IMR-90 (cell line): ENCODE measurements at regions not wholly inside any gene's neighbourhood (a gene's known extent, or its start where the extent isn't known, plus 50 kb on each side); places are given as distances from the start of the nearest gene placed in this dataset.

Source experiments
- ATAC-seq: fragments of 200-7000 bp; cut with Tn5 transposase; 2 replicates; pipeline ENCODE4 v1.9.1; 2020; ENCODE audit warnings: low read depth, mild to moderate bottlenecking, moderate library complexity
- BruUV-seq: library from RNA; stranded (reverse); fragments of 400-500 nt; replicated peaks from 2 replicates; lab custom pipeline; 2021; lab: Mats Ljungman, UMichigan
- CTCF ChIA-PET: fragments of 300-600 bp; formaldehyde crosslinking; extraction: SDS; loops from one replicate; lab custom pipeline; 2021; ENCODE audit warnings: antibody characterized with exemption; lab: Yijun Ruan, JAX
- POLR2A ChIA-PET: fragments of 300-600 bp; sonication (Branson Sonifier 250); formaldehyde crosslinking; loops from one replicate; lab custom pipeline; 2022; ENCODE audit warnings: antibody characterized with exemption; ENCODE audit not compliant: unreplicated experiment; lab: Charles Lee
- DNase-seq: peaks from one replicate; pipeline ENCODE4 v3.0.0; 2013
- H2AFZ ChIP-seq: replicated peaks from 2 replicates; pipeline ENCODE3; 2013; ENCODE audit warnings: low read length, mild to moderate bottlenecking; ENCODE audit not compliant: poor library complexity
- H2AK5ac ChIP-seq: 2 replicates; pipeline ENCODE4 v1.6.1; 2013; ENCODE audit warnings: low read depth, low read length, inconsistent platforms
- H2AK9ac ChIP-seq: replicated peaks from 2 replicates; pipeline ENCODE3; 2013; ENCODE audit warnings: mild to moderate bottlenecking, low read depth, low read length, moderate library complexity; ENCODE audit not compliant: poor library complexity
- H2BK120ac ChIP-seq: 2 replicates; pipeline ENCODE4 v1.6.1; 2013; ENCODE audit warnings: low read depth, low read length, inconsistent platforms
- H2BK15ac ChIP-seq: 3 replicates; pipeline ENCODE4 v1.6.1; 2013; ENCODE audit warnings: low read depth, low read length, inconsistent platforms
- H2BK20ac ChIP-seq: 2 replicates; pipeline ENCODE4 v1.6.1; 2013; ENCODE audit warnings: low read depth, mild to moderate bottlenecking, inconsistent platforms, low read length, moderate library complexity
- H2BK5ac ChIP-seq: 2 replicates; pipeline ENCODE4 v1.6.1; 2013; ENCODE audit warnings: mild to moderate bottlenecking, low read depth, low read length, inconsistent platforms; ENCODE audit not compliant: poor library complexity, severe bottlenecking
- H3K14ac ChIP-seq: replicated peaks from 2 replicates; pipeline ENCODE4 v1.6.1; 2013; ENCODE audit warnings: low read depth, low read length, inconsistent platforms
- H3K18ac ChIP-seq: 2 replicates; pipeline ENCODE4 v1.6.1; 2013; ENCODE audit warnings: low read depth, low read length, control low read depth
- H3K23ac ChIP-seq: 2 replicates; pipeline ENCODE4 v1.6.1; 2013; ENCODE audit warnings: low read depth, low read length, inconsistent platforms
- H3K27ac ChIP-seq: 2 replicates; pipeline ENCODE4 v1.5.1; 2013; ENCODE audit warnings: mild to moderate bottlenecking, control low read depth, low read length; ENCODE audit not compliant: insufficient read depth
- H3K27me3 ChIP-seq: 2 replicates; pipeline ENCODE4 v1.6.1; 2013; ENCODE audit warnings: low read length; ENCODE audit not compliant: control insufficient read depth, insufficient read depth
- H3K36me3 ChIP-seq: 2 replicates; pipeline ENCODE4 v1.6.1; 2013; ENCODE audit warnings: low read length, mixed read lengths; ENCODE audit not compliant: control insufficient read depth, insufficient read depth
- H3K4ac ChIP-seq: 2 replicates; pipeline ENCODE4 v1.6.1; 2013; ENCODE audit warnings: low read depth, low read length, inconsistent platforms
- H3K4me1 ChIP-seq: 2 replicates; pipeline ENCODE4 v1.6.1; 2013; ENCODE audit warnings: low read length, mixed read lengths; ENCODE audit not compliant: control insufficient read depth, insufficient read depth
- H3K4me2 ChIP-seq: 2 replicates; pipeline ENCODE4 v1.6.1; 2013; ENCODE audit warnings: low read depth, mild to moderate bottlenecking, control low read depth, low read length, moderate library complexity
- H3K4me3 ChIP-seq: 2 replicates; pipeline ENCODE4 v1.5.1; 2013; ENCODE audit warnings: low read depth, mild to moderate bottlenecking, control low read depth, low read length, moderate library complexity; ENCODE audit not compliant: insufficient read depth
- H3K56ac ChIP-seq: 2 replicates; pipeline ENCODE4 v1.6.1; 2013; ENCODE audit warnings: low read length, inconsistent platforms; ENCODE audit not compliant: insufficient read depth; ENCODE audit errors: extremely low read depth
- H3K79me1 ChIP-seq, 2 experiments: 2 replicates each; pipeline ENCODE4 v1.6.1; 2013; ENCODE audit warnings: low read length in 2 of 2, inconsistent platforms in 1 of 2, low read depth in 1 of 2
- H3K9ac ChIP-seq: 2 replicates; pipeline ENCODE4 v1.6.1; 2013; ENCODE audit warnings: low read depth, low read length, control low read depth
- H3K9me1 ChIP-seq: 2 replicates; pipeline ENCODE4 v1.6.1; 2013; ENCODE audit warnings: low read length, inconsistent platforms; ENCODE audit not compliant: insufficient read depth
- H3K9me3 ChIP-seq: 2 replicates; pipeline ENCODE4 v1.6.1; 2013; ENCODE audit warnings: low read length; ENCODE audit not compliant: control insufficient read depth, insufficient read depth
- H4K20me1 ChIP-seq: 2 replicates; pipeline ENCODE4 v1.6.1; 2013; ENCODE audit warnings: low read length, inconsistent platforms; ENCODE audit not compliant: insufficient read depth
- H4K5ac ChIP-seq: 2 replicates; pipeline ENCODE4 v1.6.1; 2013; ENCODE audit warnings: mild to moderate bottlenecking, low read depth, low read length, control low read depth
- H4K8ac ChIP-seq, 2 experiments: 2 replicates each; pipeline ENCODE4 v1.6.1; 2013; ENCODE audit warnings: low read depth in 2 of 2, low read length in 2 of 2, control low read depth in 1 of 2, inconsistent platforms in 1 of 2
- H4K91ac ChIP-seq: 2 replicates; pipeline ENCODE4 v1.6.1; 2013; ENCODE audit warnings: low read depth, low read length, inconsistent platforms; ENCODE audit not compliant: insufficient read depth
- FOS ChIP-seq: fragments of 150-350 bp; IDR thresholded peaks from 2 replicates; pipeline ENCODE4 v1.6.1; 2016; ENCODE audit warnings: low read depth, low read length
- MAFK ChIP-seq: IDR thresholded peaks from 2 replicates; pipeline ENCODE4 v1.6.1; 2012; ENCODE audit warnings: low read depth, low read length, improper control_type of control experiment
- POLR2A ChIP-seq: IDR thresholded peaks from 2 replicates; pipeline ENCODE4 v1.6.1; 2012; ENCODE audit warnings: mild to moderate bottlenecking, low read depth, low read length
- WGBS, 2 experiments: methylation state at CpG; one replicate each; pipeline versions ENCODE4 v1.1.5 to v1.1.7; 2013; ENCODE audit warnings: missing lambda C conversion rate in 2 of 2; ENCODE audit not compliant: insufficient read length in 1 of 2; ENCODE audit errors: extremely low coverage in 2 of 2; 5-methylcytosine and 5-hydroxymethylcytosine counted together
- dilution Hi-C: fragments of 300-500 bp; cut with HindIII; formaldehyde crosslinking; loops from one replicate; pipeline ENCODE4 v1.14.3; 2018; ENCODE audit warnings: low sequenced_read_pairs; ENCODE audit not compliant: unreplicated experiment
- in situ Hi-C: fragments of 300-500 bp; cut with MboI; formaldehyde crosslinking; loops from 3 replicates; pipeline ENCODE4 v1.14.3; 2019; ENCODE audit warnings: low sequenced_read_pairs, inconsistent platforms, mixed read lengths
- intact Hi-C: fragments of 100-400 bp; cut with micrococcal nuclease; formaldehyde crosslinking; loops from 2 replicates; pipeline ENCODE4 v1.10.0; 2022

DNA sequence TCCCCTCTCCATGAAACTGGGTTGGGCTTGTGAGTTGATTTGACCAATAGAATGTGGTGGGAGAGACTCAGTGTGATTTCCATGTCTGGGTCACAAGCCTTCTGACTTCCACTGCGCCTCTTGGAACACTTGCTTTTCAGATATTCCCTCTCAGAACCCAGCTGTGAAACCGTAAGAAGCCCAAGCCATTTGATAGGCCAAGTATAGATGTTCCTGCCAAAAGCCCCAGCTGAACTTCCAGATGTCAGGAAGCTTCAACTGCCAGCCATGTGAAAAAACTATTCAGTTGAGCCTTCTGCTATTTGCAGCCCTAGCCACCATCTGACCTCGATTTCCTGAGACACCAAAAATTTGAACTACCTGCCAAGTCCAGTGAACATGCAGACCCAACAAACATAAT is 387.8 kb upstream of the GJE1 start:
- H3K27me3 ChIP-seq: no peaks in the 10 kb centered on the region
- H3K9me1 ChIP-seq: no peaks in the 10 kb centered on the region
- no peak overlapping the region for H4K91ac ChIP-seq
- dilution Hi-C loops (no loop called here), in situ Hi-C loops (no loop called here), intact Hi-C loops (no loop called here)
- H3K14ac ChIP-seq: no peak overlapping the region
- no peak overlapping the region for H3K4me3 ChIP-seq
- H2BK20ac ChIP-seq: no peak overlapping the region
- no peak overlapping the region for H3K9ac ChIP-seq
- ChIA-PET CTCF (interaction anchor here (1.4 kb wide), 1 partner anchor 10 kb away, joined by 3 read pairs; no protein-coding TSS in a partner anchor), POLR2A (no interaction called here)
- no peaks in the 10 kb centered on the region for H3K79me1 ChIP-seq
- no peak overlapping the region for H2BK120ac ChIP-seq
- no peak overlapping the region for H2BK15ac ChIP-seq
- H4K8ac ChIP-seq: no peak overlapping the region
- H3K27ac ChIP-seq: no peak overlapping the region
- TF ChIP-seq MAFK (no peak), POLR2A (no peak), FOS (no peak)
- H4K5ac ChIP-seq: no peak overlapping the region
- no peak overlapping the region for H2BK5ac ChIP-seq
- no peak overlapping the region for H2AFZ ChIP-seq
- no peaks in the 10 kb centered on the region for H3K36me3 ChIP-seq
- no TSS peak for BruUV-seq
- H3K23ac ChIP-seq: no peak overlapping the region
- no peak overlapping the region for H3K4ac ChIP-seq
- DNase-seq (no peak), ATAC-seq (no peak)
- no peaks in the 10 kb centered on the region for H4K20me1 ChIP-seq
- H2AK5ac ChIP-seq: no peak overlapping the region
- no peaks in the 10 kb centered on the region for H3K4me1 ChIP-seq
- 71% methylated on average over 1 of the region's 3 CpGs; no CpG with 5 or more reads in 1 of the 2 experiments for WGBS, 2 experiments
- no peak overlapping the region for H2AK9ac ChIP-seq
- no peak overlapping the region for H3K4me2 ChIP-seq
- H3K18ac ChIP-seq: no peak overlapping the region
- H3K56ac ChIP-seq: no peak overlapping the region
- H3K9me3 ChIP-seq: no peaks in the 10 kb centered on the region; the same call in 1 of the 2 replicates
